DMS53 treated with DMSO at 0.1 percent for 48 hours (cell line): ENCODE measurements at regions not wholly inside any gene's neighbourhood (a gene's known extent, or its start where the extent isn't known, plus 50 kb on each side); places are given as distances from the start of the nearest gene placed in this dataset.

Source experiments
- DNase-seq: peaks from one replicate; lab custom pipeline; 2025; ENCODE audit not compliant: unreplicated experiment; lab: John Stamatoyannopoulos, UW

DNA sequence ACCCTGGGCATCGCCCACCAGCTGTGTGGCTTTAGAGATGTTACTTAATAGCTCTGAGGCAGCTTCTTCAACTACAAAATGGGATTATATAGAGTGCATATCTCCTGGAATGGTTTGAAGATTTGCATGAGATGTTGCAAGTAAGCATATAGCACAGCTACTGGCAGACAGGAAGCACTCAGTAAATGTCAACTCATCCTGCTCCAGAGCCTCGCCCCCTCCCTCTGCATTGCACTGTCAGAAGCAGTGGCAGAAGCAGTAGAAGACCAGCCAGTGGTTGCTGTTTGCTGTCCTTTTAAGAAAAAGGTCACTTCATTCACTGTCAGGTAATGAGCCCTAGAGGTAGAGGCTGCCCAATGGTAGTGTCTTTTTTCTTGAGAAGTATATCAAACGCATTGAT lies 180.0 kb upstream of the GHITM start:
- DNase-seq: peak; percentile 21

- no peak for DNase-seq
Measured at GRCh38 chr10:83960125-83960524, 179.2 kb upstream of the GHITM start.

- DNase-seq: no peak
Measured at GRCh38 chr10:83961620-83962019, 177.7 kb upstream of the GHITM start.

- no peak for DNase-seq
Measured at GRCh38 chr10:83963446-83963845, 175.9 kb upstream of the GHITM start.

GRCh38 chr10:83965473-83965872 lies 173.8 kb upstream of the GHITM start:
- no peak for DNase-seq

- no peak for DNase-seq
Measured at GRCh38 chr10:83968052-83968451, 171.3 kb upstream of the GHITM start.

GRCh38 chr10:83978681-83979383 lies 160.5 kb upstream of the GHITM start:
- no peak for DNase-seq

GRCh38 chr10:83982812-83983211 lies 156.5 kb upstream of the GHITM start:
- DNase-seq: no peak

- DNase-seq: peak; percentile 8
Measured at GRCh38 chr10:83983578-83984255, 155.6 kb upstream of the GHITM start.

DNA sequence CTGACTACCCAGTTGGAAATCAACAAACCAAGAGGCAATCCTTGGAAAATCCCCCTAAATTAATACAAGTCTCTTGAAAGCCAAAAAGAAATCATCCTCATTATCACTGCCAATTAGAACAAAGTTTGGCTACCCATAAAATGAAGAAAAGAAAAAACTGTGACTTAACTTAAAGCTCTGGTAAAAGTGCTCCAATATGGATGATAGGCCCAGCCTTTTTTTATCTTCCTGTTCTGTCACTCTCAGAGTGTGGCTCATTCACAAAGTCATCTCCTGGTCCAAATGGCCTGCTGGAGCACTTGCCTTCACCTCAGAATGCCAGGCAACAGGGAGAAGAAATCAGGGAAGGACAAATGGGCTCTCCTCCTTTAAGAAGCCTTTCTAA lies 155.1 kb upstream of the GHITM start:
- no peak for DNase-seq

GRCh38 chr10:83986800-83987199 lies 152.5 kb upstream of the GHITM start:
- DNase-seq: no peak

DNA sequence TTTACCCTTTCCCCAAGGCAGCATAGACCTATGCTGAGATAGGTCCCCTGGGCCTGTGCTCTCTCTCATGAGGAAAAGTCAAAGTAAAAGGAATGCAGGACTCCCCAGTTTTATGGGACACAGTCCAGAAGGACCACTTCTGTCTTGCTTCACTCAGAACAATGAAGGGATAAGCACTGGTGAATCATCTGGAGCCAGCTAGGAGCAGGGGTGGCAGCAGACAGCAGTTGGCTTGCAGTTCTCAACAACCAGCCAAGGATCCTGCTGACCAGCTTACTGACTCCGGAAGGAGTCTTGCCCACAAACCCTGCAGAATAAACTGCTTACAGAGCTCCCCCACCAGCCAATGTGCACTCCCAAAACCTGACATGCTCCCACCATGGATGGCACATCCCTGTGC lies 152.1 kb upstream of the GHITM start:
- no peak for DNase-seq

DNA sequence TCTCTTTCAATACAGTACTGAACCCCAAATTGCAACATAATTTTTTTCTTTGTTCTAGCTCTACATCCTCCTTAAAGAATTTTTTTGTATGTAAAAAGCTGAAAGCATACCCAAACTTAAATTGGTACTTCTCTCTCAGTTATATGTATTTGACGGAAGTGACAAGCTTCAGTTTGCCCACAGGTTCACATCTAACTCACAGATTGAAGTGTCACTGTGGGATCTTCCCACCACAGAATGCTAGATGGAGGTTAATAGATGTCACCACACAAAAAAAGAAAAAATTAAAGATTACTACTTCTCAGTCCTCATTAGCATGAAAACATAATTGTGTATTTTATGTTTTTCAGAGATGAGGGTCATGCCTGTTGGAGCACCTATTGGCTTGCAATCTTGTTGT lies 150.9 kb upstream of the GHITM start:
- no peak for DNase-seq

DNA sequence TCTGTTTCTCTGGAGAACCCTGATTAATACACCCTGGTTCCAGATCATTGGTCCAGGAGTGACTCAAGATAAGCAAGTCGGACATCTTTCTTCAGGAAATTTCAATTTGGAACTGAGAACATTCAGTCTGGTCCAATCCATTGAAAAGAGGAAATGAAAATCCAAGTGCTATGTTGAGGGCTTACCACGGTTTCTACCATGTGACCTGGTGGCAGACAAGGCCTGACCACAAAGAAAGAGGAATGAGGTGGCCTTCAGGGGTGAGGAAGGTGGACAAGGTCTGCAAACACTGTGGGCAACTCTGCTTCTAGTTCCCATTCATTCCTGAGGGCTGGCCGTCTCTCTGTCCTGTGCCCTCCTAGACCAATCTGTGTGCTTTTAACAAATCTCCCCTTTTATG lies 149.2 kb upstream of the GHITM start:
- DNase-seq: no peak

DNA sequence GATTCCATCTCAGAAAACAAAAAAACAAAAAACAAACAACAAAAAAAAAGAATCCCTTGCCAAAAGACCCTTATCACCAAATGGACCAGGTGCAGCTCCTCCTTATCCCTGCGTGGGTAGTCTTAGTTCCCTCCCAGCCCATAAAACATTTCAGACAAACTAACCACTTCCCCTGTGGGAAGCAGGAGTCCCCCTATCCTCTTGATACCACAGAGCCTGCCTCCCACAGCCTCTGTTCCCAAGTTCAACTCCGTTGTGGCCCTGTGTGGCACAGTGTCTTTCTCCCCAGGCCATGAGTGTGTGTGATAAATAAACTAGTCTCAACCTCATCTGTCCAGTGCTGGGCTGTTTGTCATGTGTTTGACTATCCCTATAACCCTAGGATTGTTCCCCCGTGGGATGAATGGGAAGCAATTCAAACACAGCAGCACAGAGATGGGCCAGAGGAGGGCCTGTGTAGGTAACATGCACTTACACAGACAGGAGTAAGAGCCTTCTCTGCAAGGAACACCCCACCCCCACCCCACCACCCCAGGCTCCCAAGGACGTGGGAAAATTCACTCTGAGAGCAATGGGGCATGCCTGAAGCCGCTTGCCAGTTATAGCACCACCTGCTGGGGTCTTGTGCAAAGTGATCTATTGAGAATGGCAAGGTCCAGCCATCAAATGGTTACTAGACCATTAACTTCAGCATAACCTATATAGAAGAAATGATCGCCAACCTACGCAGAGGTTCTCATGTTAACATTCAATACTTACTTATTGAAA lies 147.1 kb upstream of the GHITM start:
- DNase-seq: peak; percentile 14

GRCh38 chr10:83994325-83994724 lies 145.0 kb upstream of the GHITM start:
- no peak for DNase-seq

GRCh38 chr10:83995738-83996331 lies 143.5 kb upstream of the GHITM start:
- no peak for DNase-seq

- no peak for DNase-seq
Measured at GRCh38 chr10:84004221-84004620, 135.1 kb upstream of the GHITM start.

DNA sequence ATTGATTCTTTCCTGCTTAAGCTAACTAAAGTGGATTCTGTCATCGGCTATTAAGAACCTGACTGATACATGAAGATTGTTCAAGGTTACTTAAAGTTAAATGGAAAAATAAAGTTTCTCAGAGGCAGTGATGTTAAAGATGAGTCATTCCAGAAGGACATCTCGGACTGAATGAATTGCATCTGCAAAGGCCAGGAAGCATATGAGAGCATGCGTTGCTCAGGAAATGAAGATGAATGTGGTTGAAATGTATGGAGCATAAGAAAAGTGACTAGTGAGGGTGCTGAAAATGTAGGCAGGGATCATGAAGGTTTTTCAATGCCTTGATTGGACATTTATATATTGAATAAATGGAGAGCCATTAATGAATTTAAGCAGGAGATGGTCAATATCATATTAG lies 133.9 kb upstream of the GHITM start:
- DNase-seq: no peak

DNA sequence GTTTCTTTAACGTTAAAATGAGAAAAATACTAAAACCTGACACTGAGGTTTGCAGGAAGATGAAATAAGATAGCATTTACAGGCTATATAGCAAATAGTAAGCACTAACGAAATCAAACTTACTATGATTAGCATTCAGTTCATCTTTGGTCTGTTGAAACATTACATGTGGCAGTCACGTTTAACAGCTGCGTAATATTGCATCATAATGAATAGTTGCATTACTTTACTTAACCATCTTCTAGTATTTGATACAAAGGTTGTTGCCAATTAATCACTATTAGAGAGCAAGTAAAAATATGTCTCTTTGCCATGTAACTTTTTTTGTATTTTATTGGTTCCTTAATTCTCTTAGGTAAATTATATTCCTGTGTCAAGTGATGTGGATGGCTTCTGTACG lies 131.8 kb upstream of the GHITM start:
- DNase-seq: no peak

- DNase-seq: no peak
Measured at GRCh38 chr10:84008878-84009277, 130.4 kb upstream of the GHITM start.

- no peak for DNase-seq
Measured at GRCh38 chr10:84012431-84012830, 126.9 kb upstream of the GHITM start.
